SK-N-SH (cell line): ENCODE measurements at regions not wholly inside any gene's neighbourhood (a gene's known extent, or its start where the extent isn't known, plus 50 kb on each side); places are given as distances from the start of the nearest gene placed in this dataset.

ENCODE experiments used
- CTCF ChIA-PET: fragments of 300-600, 350-600 bp; formaldehyde crosslinking; extraction: SDS; loops from one replicate; lab custom pipeline; 2021; lab: Yijun Ruan, JAX
- POLR2A ChIA-PET: fragments of 350-600 bp; sonication (Branson Sonifier 250); formaldehyde crosslinking; extraction: SDS; loops from one replicate; lab custom pipeline; 2020; ENCODE audit warnings: antibody characterized with exemption, inconsistent platforms; lab: Yijun Ruan, JAX
- DNase-seq: peaks from one replicate; pipeline ENCODE4 v3.0.0; 2012
- H2AFZ ChIP-seq: fragments of 200-600 bp; sonication (generic); 2 replicates; pipeline ENCODE4 v1.8.1; 2016; ENCODE audit warnings: antibody characterized with exemption, mild to moderate bottlenecking, low read depth
- H3F3A ChIP-seq: fragments of 200-600 bp; sonication (generic); replicated peaks from 2 replicates; pipeline ENCODE3; 2016; ENCODE audit warnings: antibody characterized with exemption, mild to moderate bottlenecking; ENCODE audit not compliant: insufficient read depth
- H3K27ac ChIP-seq, 2 experiments: fragments of 200-500 bp in 1 of 2; fragments of 200-600 bp in 1 of 2; sonication (Bioruptor generic) in 1 of 2; sonication (generic), shearing (Covaris generic) in 1 of 2; 2 replicates each; pipeline versions ENCODE4 v1.5.1 to v1.6.1; 2014 to 2016; ENCODE audit warnings: low read depth in 2 of 2, inconsistent platforms in 1 of 2, low read length in 1 of 2, mild to moderate bottlenecking in 1 of 2, mixed read lengths in 1 of 2
- H3K27me3 ChIP-seq: fragments of 200-600 bp; sonication (generic), shearing (Covaris generic); 2 replicates; pipeline ENCODE4 v1.6.1; 2016; ENCODE audit warnings: mixed run types; ENCODE audit not compliant: insufficient read depth
- H3K36me3 ChIP-seq, 2 experiments: fragments of 200-500 bp in 1 of 2; fragments of 200-600 bp in 1 of 2; sonication (Bioruptor generic) in 1 of 2; sonication (generic) in 1 of 2; replicated peaks in 1 of 2; 2 replicates each; pipeline versions ENCODE3 to v1.5.1; 2014 to 2016; ENCODE audit warnings: low read length in 1 of 2, mild to moderate bottlenecking in 1 of 2; ENCODE audit not compliant: insufficient read depth in 2 of 2, control insufficient read depth in 1 of 2
- H3K4me1 ChIP-seq, 2 experiments: fragments of 200-500 bp in 1 of 2; fragments of 200-600 bp in 1 of 2; sonication (Bioruptor generic) in 1 of 2; sonication (generic), shearing (Covaris generic) in 1 of 2; 2 replicates each; pipeline versions ENCODE4 v1.5.1 to v1.6.1; 2014 to 2016; ENCODE audit warnings: low read depth in 1 of 2, low read length in 1 of 2, mixed run types in 1 of 2; ENCODE audit not compliant: insufficient read depth in 2 of 2, control insufficient read depth in 1 of 2
- H3K4me2 ChIP-seq: fragments of 200-600 bp; sonication (generic), shearing (Covaris generic); 2 replicates; pipeline ENCODE4 v1.6.1; 2017; ENCODE audit warnings: mixed run types
- H3K4me3 ChIP-seq, 2 experiments: fragments of 200-500 bp in 1 of 2; fragments of 200-600 bp in 1 of 2; sonication (Bioruptor generic) in 1 of 2; sonication (generic), shearing (Covaris generic) in 1 of 2; 2 replicates each; pipeline versions ENCODE4 v1.5.1 to v1.8.1; 2014 to 2016; ENCODE audit warnings: low read depth in 2 of 2, inconsistent platforms in 1 of 2, low read length in 1 of 2, mild to moderate bottlenecking in 1 of 2, mixed read lengths in 1 of 2, moderate library complexity in 1 of 2
- H3K79me2 ChIP-seq: fragments of 200-600 bp; sonication (generic); 2 replicates; pipeline ENCODE4 v1.8.1; 2017; ENCODE audit warnings: mild to moderate bottlenecking; ENCODE audit not compliant: insufficient read depth
- H3K9ac ChIP-seq: fragments of 200-600 bp; sonication (generic); 2 replicates; pipeline ENCODE4 v1.6.1; 2017; ENCODE audit warnings: mixed run types
- H3K9me2 ChIP-seq: fragments of 200-600 bp; sonication (generic); 2 replicates; pipeline ENCODE4 v1.6.1; 2017; ENCODE audit warnings: mixed run types
- H3K9me3 ChIP-seq: fragments of 200-600 bp; sonication (generic); 2 replicates; pipeline ENCODE4 v1.6.1; 2017; ENCODE audit warnings: mixed run types, mild to moderate bottlenecking, moderate library complexity
- H4K20me1 ChIP-seq: fragments of 200-600 bp; sonication (generic); 2 replicates; pipeline ENCODE4 v1.6.1; 2017; ENCODE audit warnings: mild to moderate bottlenecking, mixed run types; ENCODE audit not compliant: insufficient read depth
- CHD2 ChIP-seq: fragments of 150-350 bp; IDR thresholded peaks from 2 replicates; pipeline ENCODE4 v1.6.1; 2018; ENCODE audit warnings: low read length; ENCODE audit not compliant: partially characterized antibody
- NRF1 ChIP-seq: IDR thresholded peaks from 2 replicates; pipeline ENCODE4 v1.6.1; 2012; ENCODE audit warnings: low read depth, mild to moderate bottlenecking, low read length
- RCOR1 ChIP-seq: fragments of 150-350 bp; IDR thresholded peaks from 2 replicates; pipeline ENCODE4 v1.6.1; 2017; ENCODE audit warnings: antibody characterized with exemption, low read length
- REST ChIP-seq: IDR thresholded peaks from 2 replicates; pipeline ENCODE4 v1.6.1; 2012; ENCODE audit warnings: mild to moderate bottlenecking, low read depth, low read length, moderate library complexity
- RFX5 ChIP-seq: IDR thresholded peaks from 2 replicates; pipeline ENCODE4 v1.6.1; 2012; ENCODE audit warnings: mild to moderate bottlenecking, improper control_type of control experiment, low read length
- SIN3A ChIP-seq: IDR thresholded peaks from 2 replicates; pipeline ENCODE4 v1.6.1; 2012; ENCODE audit warnings: low read depth, mild to moderate bottlenecking, low read length, moderate library complexity, borderline replicate concordance
- TAF1 ChIP-seq: IDR thresholded peaks from 2 replicates; pipeline ENCODE4 v1.6.1; 2012; ENCODE audit warnings: low read depth, mild to moderate bottlenecking, low read length, moderate library complexity, borderline replicate concordance
- TCF12 ChIP-seq: IDR thresholded peaks from 2 replicates; pipeline ENCODE4 v1.4.0; 2012
- YY1 ChIP-seq: IDR thresholded peaks from 2 replicates; pipeline ENCODE4 v1.4.0; 2012; ENCODE audit warnings: low read depth, mild to moderate bottlenecking
- ZBTB33 ChIP-seq: IDR thresholded peaks from 2 replicates; pipeline ENCODE4 v1.4.0; 2012; ENCODE audit warnings: low read depth, borderline replicate concordance
- WGBS: methylation state at CpG from one replicate; pipeline ENCODE4 v1.1.6; 2017; ENCODE audit warnings: low lambda C conversion rate; 5-methylcytosine and 5-hydroxymethylcytosine counted together

- Histone ChIP-seq H3K4me3 (no peak overlapping the region), H3K9ac (no peak overlapping the region), H3K36me3 (no peaks in the 10 kb centered on the region), H4K20me1 (no peaks in the 10 kb centered on the region), H3K9me2 (no peaks in the 10 kb centered on the region), H3K4me2 (no peak overlapping the region), H3K27ac (no peak overlapping the region), H3K27me3 (no peaks in the 10 kb centered on the region), H3K9me3 (no peaks in the 10 kb centered on the region), H3F3A (no peaks in the 10 kb centered on the region), H2AFZ (0 out of 2 replicates have a peak overlapping the region, but pooled peaks have one; percentile 48), H3K79me2 (no peaks in the 10 kb centered on the region)
- DNase-seq, result no peak
- ChIA-PET POLR2A (no interaction called here), CTCF (no interaction called here)
- TF ChIP-seq TAF1 (no peak), CHD2 (no peak), YY1 (no peak), RFX5 (no peak)
- TF ChIP-seq, all 33 proteins: peak for 0
- WGBS, result 94% methylated on average over 1 of the region's 1 CpG
- H3K4me1 ChIP-seq, result no peaks in the 10 kb centered on the region; a peak in 1 of 4 replicates
These were observed 249.8 kb downstream of the NR2F1-AS1 start for GRCh38 chr5:93331241-93331640.

- no peak overlapping the region for H3K27ac ChIP-seq
- no peaks in the 10 kb centered on the region for H3K79me2 ChIP-seq
- H3K4me2 ChIP-seq, result no peak overlapping the region
- H3K27me3 ChIP-seq, result no peaks in the 10 kb centered on the region
- no peaks in the 10 kb centered on the region for H3K9me2 ChIP-seq
- H2AFZ ChIP-seq, result peak overlapping the region; percentile 52; the same call in 1 of the 2 replicates
- no peak overlapping the region for H3K4me3 ChIP-seq
- 19% methylated on average over 2 of the region's 2 CpGs for WGBS
- no peaks in the 10 kb centered on the region for H3K9me3 ChIP-seq
- H3K4me1 ChIP-seq, result no peaks in the 10 kb centered on the region; a peak in 1 of 4 replicates
- POLR2A ChIA-PET, result no interaction called here
- no peaks in the 10 kb centered on the region for H4K20me1 ChIP-seq
- no peak for DNase-seq
- H3K36me3 ChIP-seq, result no peaks in the 10 kb centered on the region
- no peaks in the 10 kb centered on the region for H3F3A ChIP-seq
- no peak overlapping the region for H3K9ac ChIP-seq
- TF ChIP-seq REST (no peak), ZBTB33 (no peak), TCF12 (peak; percentile 21; the same call in 1 of the 2 replicates), TAF1 (no peak), SIN3A (no peak), NRF1 (no peak), RCOR1 (no peak)
- CTCF ChIA-PET, result interaction anchor here (0.8 kb wide), 1 partner anchor 73 kb away, joined by 3 read pairs; no protein-coding TSS in a partner anchor
These were observed 250.5 kb downstream of the NR2F1-AS1 start for GRCh38 chr5:93330506-93330905.
